ENCODE measurements at regions not wholly inside any gene's neighbourhood (a gene's known extent, or its start where the extent isn't known, plus 50 kb on each side); places are given as distances from the start of the nearest gene placed in this dataset.

GRCh38 chr12:28987538-28988324 lies 161.3 kb upstream of the FAR2 start:
- no peak overlapping the region for H4K8ac ChIP-seq (replicated peaks; ENCODE audit: insufficient read length, low read depth, low read length)
- H3K79me2 ChIP-seq (ENCODE audit: insufficient read depth, low read length): no peaks in the 10 kb centered on the region
- H3K18ac ChIP-seq (ENCODE audit: insufficient read length, low read depth, low read length): no peak overlapping the region
- H3K9me3 Mint-ChIP-seq: no peaks in the 10 kb centered on the region
- H3K56ac ChIP-seq (ENCODE audit: insufficient read length, low read depth, low read length): no peak overlapping the region
- no peak overlapping the region for H3K9ac ChIP-seq (ENCODE audit: extremely low read depth, insufficient read length, low read length)
- no peaks in the 10 kb centered on the region for H3K27me3 Mint-ChIP-seq (ENCODE audit: low read depth)
- no peak overlapping the region for H3K4me3 Mint-ChIP-seq
- H2BK20ac ChIP-seq (ENCODE audit: low read depth, low read length, poor library complexity, severe bottlenecking): no peak overlapping the region
- H3K36me3 Mint-ChIP-seq (ENCODE audit: insufficient read depth in 1 of 3, low read depth in 3 of 3): no peaks in the 10 kb centered on the region
- H3K4ac ChIP-seq (ENCODE audit: low read depth, low read length): no peak overlapping the region
- H2BK15ac ChIP-seq (ENCODE audit: low read depth, low read length): no peak overlapping the region
- H3K4me1 ChIP-seq (ENCODE audit: insufficient read depth, low read length): peaks cover under 1% of the 10 kb centered on the region; the same call in 1 of the 2 replicates
- H3K27me3 ChIP-seq (ENCODE audit: insufficient read depth, low read length): no peaks in the 10 kb centered on the region
- no peaks in the 10 kb centered on the region for H3K79me1 ChIP-seq (ENCODE audit: insufficient read depth, low read depth, low read length, poor library complexity, severe bottlenecking)
- no peak overlapping the region for H2BK12ac ChIP-seq (ENCODE audit: insufficient read length, low read depth, low read length)
- no peak overlapping the region for H3K14ac ChIP-seq (ENCODE audit: insufficient read depth, low read length)
- H3T11ph ChIP-seq (ENCODE audit: low read length): no peak overlapping the region
- peaks cover 5 to 6% of the 10 kb centered on the region in 2 experiments for H3K4me1 Mint-ChIP-seq
- TF ChIP-seq CTCF (conservative IDR thresholded peaks at IDR 0.05): no peak
- WGBS (ENCODE audit: extremely low coverage, insufficient read length, low lambda C conversion rate): no CpG with 5 or more reads among the region's 5 CpGs
- no peak overlapping the region for H2AK5ac ChIP-seq (ENCODE audit: insufficient read length, low read length)
- H2BK5ac ChIP-seq (ENCODE audit: insufficient read length, low read length): no peak overlapping the region
- no peaks in the 10 kb centered on the region for H4K20me1 ChIP-seq (ENCODE audit: control insufficient read depth, insufficient read depth, insufficient read length)
- H4K5ac ChIP-seq (ENCODE audit: insufficient read length, low read depth, low read length): no peak overlapping the region
- no peak overlapping the region for H2AFZ ChIP-seq (ENCODE audit: low read length)
- H4K91ac ChIP-seq (ENCODE audit: insufficient read length, low read depth, low read length): no peak overlapping the region
- no peaks in the 10 kb centered on the region for H3K9me3 ChIP-seq (ENCODE audit: control insufficient read depth, low read depth, low read length)
- H3K27ac Mint-ChIP-seq: no peak overlapping the region
- H3K23ac ChIP-seq (ENCODE audit: insufficient read length, low read depth, low read length): no peak overlapping the region
- H3K4me2 ChIP-seq (ENCODE audit: insufficient read depth, insufficient read length, low read length): no peak overlapping the region
- H2BK120ac ChIP-seq (ENCODE audit: low read depth, low read length, poor library complexity, severe bottlenecking): no peak overlapping the region
- no peak overlapping the region for H3K27ac ChIP-seq (ENCODE audit: insufficient read length, low read depth, low read length)
- no peaks in the 10 kb centered on the region for H3K23me2 ChIP-seq (ENCODE audit: insufficient read length, low read depth, low read length, poor library complexity, severe bottlenecking)
- no peak for DNase-seq

All from H9 (cell line).